ENCODE measurements at regions not wholly inside any gene's neighbourhood (a gene's known extent, or its start where the extent isn't known, plus 50 kb on each side); places are given as distances from the start of the nearest gene placed in this dataset.

GRCh38 chr3:99066863-99067262, 165.4 kb upstream of the DCBLD2 start:
- Histone ChIP-seq H3K9me3 (no peaks in the 10 kb centered on the region), H3K27ac (no peak overlapping the region), H3K4me3 (no peak overlapping the region), H3K4me1 (no peaks in the 10 kb centered on the region), H3K36me3 (no peaks in the 10 kb centered on the region), H3K27me3 (no peaks in the 10 kb centered on the region)
- ATAC-seq (ENCODE audit: low FRiP score in 2 of 2) (no peak), DNase-seq (no peak)
- TF ChIP-seq EP300 (IDR thresholded peaks at IDR 0.05), result no peak
- no peak for TF ChIP-seq POLR2AphosphoS5 (IDR thresholded peaks at IDR 0.05)
- no peak for TF ChIP-seq CTCF (IDR thresholded peaks at IDR 0.05)
- TF ChIP-seq POLR2A (IDR thresholded peaks at IDR 0.05), result no peak
- WGBS, 2 donors, result 79 to 83% methylated on average over 4 of the region's 4 CpGs

GRCh38 chr3:99049164-99049563, 147.7 kb upstream of the DCBLD2 start:
- no peaks in the 10 kb centered on the region for H3K4me1 ChIP-seq
- ATAC-seq (ENCODE audit: low FRiP score in 2 of 2) (no peak), DNase-seq (no peak)
- H3K27ac ChIP-seq, result no peak overlapping the region
- H3K9me3 ChIP-seq, result no peaks in the 10 kb centered on the region
- H3K27me3 ChIP-seq, result no peaks in the 10 kb centered on the region
- no peak overlapping the region for H3K4me3 ChIP-seq
- TF ChIP-seq CTCF (IDR thresholded peaks at IDR 0.05) (no peak), POLR2AphosphoS5 (IDR thresholded peaks at IDR 0.05) (no peak), EP300 (IDR thresholded peaks at IDR 0.05) (no peak)
- no peaks in the 10 kb centered on the region for H3K36me3 ChIP-seq
- WGBS, 2 donors, result 52 to 65% methylated on average over 1 of the region's 1 CpG

- Histone ChIP-seq H3K9me3 (no peaks in the 10 kb centered on the region), H3K27ac (no peak overlapping the region), H3K4me3 (no peak overlapping the region), H3K36me3 (no peaks in the 10 kb centered on the region), H3K27me3 (no peaks in the 10 kb centered on the region), H3K4me1 (no peaks in the 10 kb centered on the region)
- TF ChIP-seq CTCF (IDR thresholded peaks at IDR 0.05) (no peak), POLR2A (IDR thresholded peaks at IDR 0.05) (no peak), EP300 (IDR thresholded peaks at IDR 0.05) (no peak), POLR2AphosphoS5 (IDR thresholded peaks at IDR 0.05) (no peak)
- ATAC-seq (ENCODE audit: low FRiP score in 2 of 2) (no peak), DNase-seq (no peak)
- 81 to 96% methylated on average over 2 of the region's 2 CpGs for WGBS, 2 donors
Measured at GRCh38 chr3:99041747-99042146, 140.3 kb upstream of the DCBLD2 start.

GRCh38 chr3:99031778-99032177, 130.3 kb upstream of the DCBLD2 start:
- ATAC-seq (ENCODE audit: low FRiP score in 2 of 2), result no peak
- H3K27ac ChIP-seq, result no peak overlapping the region
- H3K4me3 ChIP-seq, result no peak overlapping the region

More at GRCh38 chr3:99031778-99032177, 130.3 kb upstream of the DCBLD2 start:
- H3K4me1 ChIP-seq, result no peaks in the 10 kb centered on the region
- no peaks in the 10 kb centered on the region for H3K27me3 ChIP-seq
- H3K9me3 ChIP-seq, result peaks cover 0 to 11% (median 2%) of the 10 kb centered on the region in 4 donors
- no peak for TF ChIP-seq POLR2AphosphoS5 (IDR thresholded peaks at IDR 0.05)
- TF ChIP-seq CTCF (IDR thresholded peaks at IDR 0.05), result no peak
- no peak for TF ChIP-seq POLR2A (IDR thresholded peaks at IDR 0.05)
- TF ChIP-seq EP300 (IDR thresholded peaks at IDR 0.05), result no peak
- 79% methylated on average over 4 of the region's 4 CpGs for WGBS, 2 donors
- no peak for DNase-seq
- no peaks in the 10 kb centered on the region for H3K36me3 ChIP-seq

Measured in upper lobe of left lung (tissue), 6 donors.